ENCODE measurements at regions not wholly inside any gene's neighbourhood (a gene's known extent, or its start where the extent isn't known, plus 50 kb on each side); places are given as distances from the start of the nearest gene placed in this dataset.

GRCh38 chr5:171622010-171622409 is 163.6 kb upstream of the SMIM23 start:
- no peaks in the 10 kb centered on the region for H3K79me2 ChIP-seq (ENCODE audit: control insufficient read depth in 1 of 2, insufficient read depth in 2 of 2, low read length in 2 of 2)
- H3K9ac ChIP-seq (replicated peaks in 1 of 4; ENCODE audit: extremely low read depth in 1 of 4, low read depth in 3 of 4, low read length in 3 of 4) = no peak overlapping the region
- TF ChIP-seq KDM5A (IDR thresholded peaks at IDR 0.05; ENCODE audit: low read length) = no peak
- TF ChIP-seq RNF2 (IDR thresholded peaks at IDR 0.05; ENCODE audit: borderline replicate concordance, low read depth, low read length, missing control alignments, poor library complexity, severe bottlenecking) = no peak
- TF ChIP-seq CREB1 (IDR thresholded peaks at IDR 0.05) = no peak
- TF ChIP-seq YY1 (IDR thresholded peaks at IDR 0.05; ENCODE audit: low read depth, low read length) = no peak
- TF ChIP-seq KDM1A (IDR thresholded peaks at IDR 0.05; ENCODE audit: borderline replicate concordance, low read length) = no peak
- TF ChIP-seq HDAC2 (IDR thresholded peaks at IDR 0.05; ENCODE audit: borderline replicate concordance in 1 of 2, low read depth in 2 of 2, low read length in 2 of 2) = no peak
- TF ChIP-seq BACH1 (IDR thresholded peaks at IDR 0.05; ENCODE audit: low read length) = no peak
- TF ChIP-seq TEAD4 (IDR thresholded peaks at IDR 0.05; ENCODE audit: low read depth, low read length) = no peak
- TF ChIP-seq SIRT6 (IDR thresholded peaks at IDR 0.05; ENCODE audit: low read length) = no peak
- TF ChIP-seq TAF7 (optimal IDR thresholded peaks at IDR 0.05; ENCODE audit: borderline replicate concordance, low read depth, low read length) = no peak
- no peak for TF ChIP-seq GTF2F1 (IDR thresholded peaks at IDR 0.05; ENCODE audit: borderline replicate concordance, low read depth, low read length)
- TF ChIP-seq E2F6 (IDR thresholded peaks at IDR 0.05) = no peak
- no peak for TF ChIP-seq HDAC6 (IDR thresholded peaks at IDR 0.05; ENCODE audit: low read depth, low read length)
- H2BK5ac ChIP-seq (ENCODE audit: low read depth, low read length) = no peak overlapping the region
- H3K4me3 ChIP-seq (ENCODE audit: extremely low read depth in 1 of 4, insufficient read depth in 2 of 4, low read depth in 3 of 4, low read length in 4 of 4) = no peak overlapping the region
- 95% methylated on average over 2 of the region's 2 CpGs; no CpG with 5 or more reads in 1 of the 2 experiments for WGBS, 2 experiments (ENCODE audit: extremely low coverage in 1 of 2, insufficient coverage in 1 of 2, insufficient read length in 1 of 2, insufficient replicate concordance in 2 of 2, low coverage in 1 of 2, low lambda C conversion rate in 2 of 2, missing lambda C conversion rate in 1 of 2)
- peaks cover 3 to 18% of the 10 kb centered on the region in 2 experiments for H4K20me1 ChIP-seq (replicated peaks in 1 of 2; ENCODE audit: control insufficient read depth in 1 of 2, insufficient read depth in 2 of 2, low read length in 2 of 2)
- H4K5ac ChIP-seq (ENCODE audit: insufficient read length, low read depth, low read length) = no peak overlapping the region
- H3K27ac ChIP-seq (ENCODE audit: low read depth, low read length) = no peak overlapping the region
- peaks cover 0 to 2% of the 10 kb centered on the region in 2 experiments; a peak in 1 of 4 replicates for H3K9me3 ChIP-seq (ENCODE audit: insufficient read depth in 2 of 2, low read depth in 1 of 2, low read length in 1 of 2)
- no peak overlapping the region for H3K14ac ChIP-seq (ENCODE audit: insufficient read length)
- POLR2A ChIA-PET (ENCODE audit: partially characterized antibody) = interaction anchor here (1.6 kb wide), 1 partner anchor 10 kb away, joined by 5 read pairs; no protein-coding TSS in a partner anchor
- no peak overlapping the region for H3K23ac ChIP-seq (ENCODE audit: insufficient read length)
- CTCF ChIA-PET (ENCODE audit: partially characterized antibody) = interaction anchor here (0.9 kb wide), 1 partner anchor 170 kb away, joined by 4 read pairs; no protein-coding TSS in a partner anchor
- H3K18ac ChIP-seq (ENCODE audit: extremely low read depth, low read length) = no peak overlapping the region
- H3K4me1 ChIP-seq (replicated peaks in 1 of 4; ENCODE audit: control insufficient read depth in 3 of 4, insufficient read depth in 4 of 4, low read length in 3 of 4) = peaks cover 9 to 14% (median 10%) of the 10 kb centered on the region in 4 experiments; a peak in 6 of 7 replicates
- no peak overlapping the region for H2BK20ac ChIP-seq (ENCODE audit: low read length)
- peaks cover 3% of the 10 kb centered on the region; the same call in 1 of the 2 replicates for H3K23me2 ChIP-seq (ENCODE audit: low read depth, low read length)
- no peak overlapping the region for H4K91ac ChIP-seq (replicated peaks; ENCODE audit: insufficient read length, low read length)
- H3K27me3 ChIP-seq (replicated peaks in 1 of 4; ENCODE audit: control insufficient read depth in 3 of 4, extremely low read depth in 1 of 4, insufficient read depth in 3 of 4, low read length in 3 of 4) = peaks cover 52 to 92% (median 82%) of the 10 kb centered on the region in 4 experiments
- 0 out of 2 replicates have a peak overlapping the region, but pooled peaks have one; percentile 3 for H2AK5ac ChIP-seq (ENCODE audit: low read depth, low read length)
- DNase-seq (ENCODE audit: low read depth in 1 of 2, low spot score in 2 of 2) (no peak), FAIRE-seq (no peak)
- H2BK15ac ChIP-seq (ENCODE audit: low read length) = no peak overlapping the region
- no peak overlapping the region for H2BK120ac ChIP-seq (replicated peaks; ENCODE audit: low read depth, low read length)
- no peaks in the 10 kb centered on the region for H3K36me3 ChIP-seq (ENCODE audit: control insufficient read depth in 2 of 4, insufficient read depth in 4 of 4, low read length in 3 of 4)
- no peak overlapping the region for H3K4ac ChIP-seq (replicated peaks; ENCODE audit: insufficient read length, low read depth, low read length)
- H2BK12ac ChIP-seq (ENCODE audit: low read depth, low read length) = no peak overlapping the region
- no peaks in the 10 kb centered on the region for H3K79me1 ChIP-seq (ENCODE audit: low read depth, low read length)
- H4K8ac ChIP-seq (ENCODE audit: extremely low read depth, insufficient read depth, low read length) = no peak overlapping the region; the same call in 1 of the 2 replicates
- no peak overlapping the region for H3K56ac ChIP-seq (replicated peaks; ENCODE audit: insufficient read length, low read depth, low read length)
- no peak overlapping the region for H2AFZ ChIP-seq (ENCODE audit: low read length)
- H3K4me2 ChIP-seq (ENCODE audit: insufficient read depth in 1 of 2, low read depth in 2 of 2, low read length in 2 of 2) = no peak overlapping the region; a peak in 1 of 4 replicates

All from H1 (cell line).